Transverse colon (tissue), 4 donors: ENCODE measurements at regions not wholly inside any gene's neighbourhood (a gene's known extent, or its start where the extent isn't known, plus 50 kb on each side); places are given as distances from the start of the nearest gene placed in this dataset.

Experiments
- POLR2A ChIP-seq: fragments of 450-650 bp; IDR thresholded peaks from one replicate; pipeline ENCODE4 v1.6.1; 2016; ENCODE audit warnings: antibody characterized with exemption, mild to moderate bottlenecking, moderate library complexity
- POLR2AphosphoS5 ChIP-seq, 3 donors: sonication (generic); formaldehyde crosslinking; IDR thresholded peaks; one replicate each; pipeline ENCODE4 v1.6.1; 2016; ENCODE audit warnings: antibody characterized with exemption in 3 of 3
- TF ChIP-seq, protein P1 (sequence below), 5 experiments: fragments of 200-600 bp in 3 of 5; fragments of 450-650 bp in 2 of 5; sonication (generic) in 3 of 5; IDR thresholded peaks; 1 replicate in 2 of 5; 2 replicates in 3 of 5; pipeline ENCODE4 v1.5.1; 2016 to 2017; ENCODE audit warnings: antibody characterized with exemption in 5 of 5, inconsistent platforms in 3 of 5, mild to moderate bottlenecking in 2 of 5, moderate library complexity in 1 of 5

DNA sequence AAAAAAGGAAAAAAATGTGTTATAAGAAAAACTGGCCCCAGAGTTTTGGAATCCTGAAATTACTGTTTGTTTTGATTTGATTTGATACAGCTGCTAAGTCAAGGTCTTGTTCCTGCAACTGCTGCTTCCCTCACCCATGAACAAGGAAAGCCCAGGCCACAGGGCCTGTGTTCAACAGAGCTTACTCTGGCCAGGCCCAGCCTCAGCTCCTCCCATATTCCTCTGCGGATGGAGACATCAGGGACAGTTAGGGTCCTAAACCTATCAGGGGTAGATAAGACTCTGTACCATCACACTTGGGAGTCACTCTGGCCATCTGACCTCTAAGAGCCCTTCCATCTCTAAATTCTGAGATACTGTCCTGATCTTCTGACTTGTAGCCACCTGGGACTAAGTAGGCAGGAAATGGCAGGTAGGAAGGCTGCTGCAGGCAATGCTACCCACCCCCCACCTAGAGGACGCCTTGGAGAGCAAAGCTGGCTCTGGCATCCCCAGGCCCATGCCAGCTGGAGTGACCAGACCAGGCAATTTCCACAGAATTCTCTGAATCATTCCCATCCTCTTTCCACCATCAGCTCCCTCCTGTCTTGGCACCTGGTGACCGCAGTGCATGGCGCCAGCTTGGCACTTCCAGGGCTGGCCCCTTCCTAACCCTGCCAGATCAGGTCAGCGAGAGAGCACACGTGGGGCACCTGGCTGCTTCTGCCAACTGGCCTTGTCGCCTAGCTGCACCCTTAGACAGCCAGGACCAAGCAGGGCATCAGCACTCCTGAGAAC lies 58.0 kb upstream of the TMEM33 start:
- TF ChIP-seq, protein P1, sequence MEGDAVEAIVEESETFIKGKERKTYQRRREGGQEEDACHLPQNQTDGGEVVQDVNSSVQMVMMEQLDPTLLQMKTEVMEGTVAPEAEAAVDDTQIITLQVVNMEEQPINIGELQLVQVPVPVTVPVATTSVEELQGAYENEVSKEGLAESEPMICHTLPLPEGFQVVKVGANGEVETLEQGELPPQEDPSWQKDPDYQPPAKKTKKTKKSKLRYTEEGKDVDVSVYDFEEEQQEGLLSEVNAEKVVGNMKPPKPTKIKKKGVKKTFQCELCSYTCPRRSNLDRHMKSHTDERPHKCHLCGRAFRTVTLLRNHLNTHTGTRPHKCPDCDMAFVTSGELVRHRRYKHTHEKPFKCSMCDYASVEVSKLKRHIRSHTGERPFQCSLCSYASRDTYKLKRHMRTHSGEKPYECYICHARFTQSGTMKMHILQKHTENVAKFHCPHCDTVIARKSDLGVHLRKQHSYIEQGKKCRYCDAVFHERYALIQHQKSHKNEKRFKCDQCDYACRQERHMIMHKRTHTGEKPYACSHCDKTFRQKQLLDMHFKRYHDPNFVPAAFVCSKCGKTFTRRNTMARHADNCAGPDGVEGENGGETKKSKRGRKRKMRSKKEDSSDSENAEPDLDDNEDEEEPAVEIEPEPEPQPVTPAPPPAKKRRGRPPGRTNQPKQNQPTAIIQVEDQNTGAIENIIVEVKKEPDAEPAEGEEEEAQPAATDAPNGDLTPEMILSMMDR (IDR thresholded peaks at IDR 0.05): no peak
- no peak for TF ChIP-seq POLR2AphosphoS5 (IDR thresholded peaks at IDR 0.05)
- TF ChIP-seq POLR2A: no peak
